HG03469 (cell line): ENCODE measurements at regions not wholly inside any gene's neighbourhood (a gene's known extent, or its start where the extent isn't known, plus 50 kb on each side); places are given as distances from the start of the nearest gene placed in this dataset.

Source experiments
- ATAC-seq: cut with Tn5 transposase; IDR thresholded peaks from one replicate; pipeline ENCODE4 v1.9.1; 2021; ENCODE audit warnings: mild to moderate bottlenecking, moderate library complexity, moderate number of reproducible peaks; ENCODE audit not compliant: unreplicated experiment

DNA sequence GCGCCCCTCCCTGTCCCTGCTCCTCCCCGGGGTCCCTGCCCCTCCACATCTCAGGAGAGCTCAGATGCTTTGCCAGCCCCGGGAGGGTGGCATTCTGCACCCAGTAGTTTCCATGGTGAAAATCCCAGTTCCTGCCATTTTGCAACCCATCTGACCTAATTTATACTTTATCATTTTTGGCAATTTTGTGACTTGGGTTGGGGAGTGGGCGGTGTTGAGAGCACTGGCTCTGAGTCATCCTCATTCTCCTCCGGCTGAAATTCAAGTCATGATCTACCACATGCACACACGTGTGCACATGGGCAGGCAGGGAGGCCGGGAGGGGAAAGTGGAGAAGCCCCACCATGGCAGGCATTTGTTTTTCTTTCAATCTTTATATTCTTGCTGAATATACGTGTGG lies 208.6 kb downstream of the URI1 start:
- ATAC-seq: no peak

DNA sequence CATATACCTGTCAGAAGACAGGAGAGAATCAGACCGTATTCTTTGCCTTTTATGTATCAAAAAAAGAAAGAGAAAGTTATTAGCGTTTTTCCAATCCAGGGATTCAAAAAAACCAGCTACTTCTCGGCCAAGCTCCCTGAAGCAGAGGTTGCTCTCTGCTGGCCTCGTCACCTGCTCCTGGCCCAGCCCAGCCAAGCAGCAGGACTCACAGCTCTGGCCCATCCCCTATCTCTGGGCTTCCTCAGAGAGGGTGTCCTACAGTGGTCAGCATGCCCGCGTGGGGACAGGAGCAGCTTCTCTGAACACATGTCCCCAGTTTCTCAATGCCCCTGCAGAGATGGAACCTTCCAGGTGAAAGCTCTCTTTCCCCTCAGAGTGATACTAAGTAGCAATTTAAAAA lies 209.0 kb downstream of the URI1 start:
- ATAC-seq: no peak

DNA sequence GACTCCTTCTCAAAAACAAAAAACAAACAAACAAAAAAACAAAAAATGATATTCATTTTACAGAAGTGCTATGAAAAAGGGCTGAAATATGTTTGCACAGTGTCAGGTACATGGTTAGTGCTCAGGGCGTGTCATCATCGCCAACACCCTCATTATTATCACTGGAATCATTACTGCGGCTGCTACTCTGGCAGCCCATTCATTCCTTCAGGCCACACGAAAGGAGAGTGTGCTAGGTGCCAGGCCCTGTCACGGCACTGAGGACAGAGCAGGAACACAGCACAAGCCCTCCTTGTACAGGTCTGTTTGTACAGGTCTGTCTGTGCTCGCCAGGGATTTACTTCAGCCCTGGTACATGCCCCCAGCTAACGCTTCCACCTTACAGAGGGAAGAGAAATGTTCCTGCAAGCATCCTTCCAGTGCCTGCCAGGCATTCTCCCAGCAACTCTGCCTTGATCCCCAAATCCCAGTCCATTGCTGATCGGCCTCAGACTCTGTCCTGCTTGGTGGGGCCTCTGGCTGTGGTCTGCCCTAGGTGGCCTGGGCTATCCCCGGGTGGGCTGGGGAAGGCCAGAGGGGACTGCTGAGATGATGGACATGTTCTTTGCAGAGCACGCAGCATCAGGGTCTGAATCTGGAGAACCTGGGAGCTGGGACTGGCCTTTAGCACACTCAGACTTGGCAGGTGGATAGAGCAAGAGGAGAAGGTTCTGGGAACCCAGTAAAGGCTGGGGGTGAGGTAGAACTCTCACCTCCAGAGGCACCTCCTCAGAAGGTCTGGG lies 210.7 kb downstream of the URI1 start:
- ATAC-seq: no peak

DNA sequence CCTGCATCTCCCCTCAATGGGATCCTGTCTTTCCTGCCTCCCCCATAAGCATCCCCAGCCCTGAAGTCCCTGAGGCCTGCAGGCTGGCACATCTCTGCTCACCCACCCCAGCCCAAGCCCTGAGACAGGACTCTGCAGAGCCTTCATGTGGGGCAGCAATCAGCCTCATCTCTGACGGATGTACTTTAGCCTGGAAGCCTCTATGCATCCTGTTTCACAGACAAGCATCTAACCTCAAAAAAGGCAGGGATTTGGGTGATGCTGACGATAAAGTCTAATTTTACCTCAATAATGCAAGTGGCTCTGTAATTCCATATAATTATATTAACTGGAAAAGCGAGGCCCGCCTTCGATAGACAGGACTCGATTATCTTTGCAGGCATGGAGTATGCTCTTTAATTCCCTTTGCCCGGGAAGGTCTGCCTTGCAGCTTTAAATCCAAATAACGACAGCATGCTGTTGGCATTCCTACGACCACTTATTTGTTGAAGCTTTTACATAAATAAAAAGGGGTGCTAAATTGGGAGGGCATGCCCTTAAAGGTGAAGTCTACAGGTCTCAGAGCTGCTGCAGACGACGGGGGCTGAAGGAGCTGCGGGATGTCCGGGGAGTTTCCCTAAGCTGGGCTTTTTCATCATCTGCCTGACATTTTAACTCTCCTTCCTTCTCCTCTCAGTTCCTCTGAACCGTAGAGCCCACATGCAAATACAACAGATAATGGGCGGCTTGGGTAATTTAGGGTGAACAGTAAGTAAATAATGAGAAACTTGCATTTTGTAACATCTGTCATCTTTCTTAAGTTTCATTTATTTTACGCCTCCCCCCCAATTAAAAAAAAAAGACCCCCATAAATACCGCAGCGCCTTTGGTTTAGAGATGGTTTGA lies 211.5 kb downstream of the URI1 start:
- ATAC-seq: peak; percentile 83

DNA sequence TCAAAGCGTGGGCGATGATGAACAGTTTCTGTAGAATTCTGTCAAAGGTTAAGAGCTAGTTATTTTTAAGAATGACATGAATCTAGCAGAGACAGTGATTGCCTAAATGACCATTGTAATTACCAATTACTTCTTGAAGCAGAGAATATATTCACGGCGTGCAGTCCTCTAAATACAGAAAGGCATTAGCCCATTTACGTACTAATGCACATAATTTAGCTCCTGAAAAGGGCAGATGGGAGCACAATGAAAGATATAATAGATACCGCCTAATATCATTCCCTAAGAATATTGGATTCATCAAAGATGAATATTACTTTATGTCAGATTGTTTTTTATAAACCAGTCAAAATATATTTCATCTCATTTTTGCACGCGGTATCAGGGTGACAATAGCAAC lies 212.4 kb downstream of the URI1 start:
- ATAC-seq: no peak

DNA sequence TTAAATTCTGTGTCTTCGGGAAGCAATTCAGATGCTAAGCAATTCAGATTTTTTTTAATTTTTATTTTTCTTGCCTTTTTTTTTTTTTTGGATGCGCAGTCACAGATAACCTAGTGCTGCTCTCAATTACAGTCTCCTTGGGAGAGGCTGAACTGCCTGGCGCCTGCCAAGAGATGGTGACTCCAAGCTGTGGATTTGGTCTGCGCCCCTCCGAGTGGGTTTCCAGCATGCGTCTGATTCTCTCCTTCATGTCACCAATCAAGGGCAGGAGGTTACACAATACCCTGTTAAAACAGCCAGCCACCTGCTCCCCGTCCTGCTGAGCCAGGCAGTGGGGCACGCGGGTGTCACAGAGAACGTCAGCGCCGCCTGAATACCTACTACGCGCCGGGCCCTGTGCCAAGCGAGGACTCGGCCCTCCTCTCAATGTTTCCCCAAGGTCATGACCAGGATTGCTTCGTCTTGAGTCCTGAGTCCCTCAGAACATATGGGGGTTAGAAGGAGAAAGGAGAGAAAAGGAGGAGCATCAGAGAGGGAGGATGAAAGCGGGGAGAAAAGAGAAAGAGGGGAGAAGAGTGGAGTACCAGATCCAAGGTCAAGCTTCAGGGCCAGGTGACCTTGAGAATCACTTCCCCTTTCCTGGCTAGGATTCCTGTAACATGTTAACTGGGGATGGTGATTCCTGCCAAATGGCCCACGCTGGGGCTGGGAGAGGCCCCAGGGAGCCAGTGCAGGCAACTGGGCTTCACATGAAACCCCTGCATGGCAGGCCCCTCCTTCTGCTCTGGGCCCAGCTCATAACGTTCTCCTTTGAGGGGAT lies 213.6 kb downstream of the URI1 start:
- no peak for ATAC-seq

DNA sequence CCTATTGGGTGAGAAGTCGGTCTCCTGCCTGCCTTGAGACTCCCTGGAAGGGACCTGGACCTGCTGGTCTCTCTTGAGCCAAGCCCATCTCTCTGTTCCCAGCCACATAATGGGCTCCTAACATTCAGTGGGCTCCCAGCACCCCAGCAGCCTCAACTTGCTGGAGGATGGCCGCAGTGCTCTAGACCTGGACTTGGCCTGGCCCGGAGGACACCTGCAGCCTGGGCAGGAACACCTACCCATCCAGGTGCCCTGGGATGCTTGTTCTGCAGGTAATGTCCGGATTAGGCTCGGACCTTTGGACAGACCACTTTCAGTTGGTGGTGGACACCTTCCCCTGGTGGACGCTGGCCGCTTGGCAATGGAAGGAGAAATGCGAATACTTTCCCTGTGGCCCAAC lies 214.6 kb downstream of the URI1 start:
- ATAC-seq: no peak

DNA sequence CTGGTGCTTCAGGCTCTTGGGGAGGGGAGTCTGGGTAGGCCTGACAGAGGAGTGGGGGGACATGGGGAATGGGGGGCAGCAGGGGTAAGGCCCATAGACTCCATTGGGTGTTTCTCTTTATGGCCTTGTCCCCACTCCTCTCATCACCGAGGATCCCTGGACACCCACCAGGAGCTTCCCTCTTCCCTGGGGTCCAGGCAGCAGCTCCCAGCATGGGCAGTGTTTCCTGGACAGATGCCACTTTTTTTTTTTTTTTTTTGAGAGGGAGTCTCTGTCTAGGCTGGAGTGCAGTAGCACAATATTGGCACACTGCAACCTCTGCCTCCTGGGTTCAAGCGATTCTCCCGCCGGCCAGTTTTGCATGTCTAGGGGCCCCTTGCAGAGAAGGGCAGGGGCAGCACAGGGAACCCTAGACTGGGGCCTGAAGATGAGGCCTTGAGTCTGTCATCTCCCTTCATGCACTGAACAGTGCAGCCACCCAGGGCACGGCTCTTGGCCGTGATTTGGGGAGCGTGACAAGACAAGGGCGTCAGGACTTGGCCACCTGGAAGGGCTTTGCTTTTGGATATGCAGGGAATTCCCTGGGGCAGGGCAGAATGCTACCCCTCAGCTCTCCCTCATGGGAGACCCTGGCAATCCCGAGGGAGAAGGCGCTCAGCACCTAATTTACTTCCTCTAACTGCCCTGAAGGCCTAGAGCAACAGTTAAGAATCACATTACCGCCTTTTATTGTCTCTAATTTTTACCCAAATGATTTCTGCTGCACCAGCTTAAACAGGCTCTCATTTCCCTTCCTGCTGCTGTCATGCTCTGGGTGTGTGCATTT lies 213.9 kb upstream of the ZNF536 start:
- ATAC-seq: no peak

DNA sequence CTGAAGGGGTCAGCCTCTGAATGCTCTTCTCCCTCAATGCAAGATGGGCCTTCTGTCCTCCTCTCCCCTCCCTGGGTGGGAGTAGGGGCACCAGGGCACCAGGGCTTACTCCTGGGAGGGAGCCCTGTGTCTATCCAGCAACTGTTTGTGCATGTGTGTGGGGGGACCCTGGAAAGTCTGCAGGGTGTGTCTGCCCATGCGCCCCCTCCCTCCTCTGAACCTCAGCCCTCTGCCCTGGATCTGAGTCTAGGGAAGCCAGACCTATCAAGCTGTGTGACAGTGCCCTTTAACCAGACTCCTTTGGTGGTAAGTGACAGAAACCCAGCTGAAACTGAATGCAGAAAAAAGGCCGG lies 213.3 kb upstream of the ZNF536 start:
- ATAC-seq: no peak

DNA sequence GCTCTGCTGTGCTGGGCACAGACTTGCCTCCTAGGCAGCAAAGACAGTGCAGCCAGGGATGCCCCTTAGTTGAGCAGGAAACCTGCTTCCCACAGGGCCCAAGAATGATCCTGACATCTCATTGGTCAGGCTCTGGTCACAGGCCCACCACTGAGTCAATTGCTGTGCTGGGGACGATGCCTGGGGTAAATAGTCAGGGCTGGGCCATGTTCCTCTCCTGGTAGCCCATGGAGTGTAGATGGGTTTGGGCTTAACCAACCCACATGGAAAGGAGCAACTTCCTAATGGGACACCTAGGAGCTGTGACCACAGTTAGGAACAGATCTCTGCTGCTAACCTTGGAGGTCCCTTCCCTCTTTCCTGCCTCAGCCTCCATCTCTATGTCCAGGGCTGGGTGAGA lies 212.5 kb upstream of the ZNF536 start:
- ATAC-seq: no peak

DNA sequence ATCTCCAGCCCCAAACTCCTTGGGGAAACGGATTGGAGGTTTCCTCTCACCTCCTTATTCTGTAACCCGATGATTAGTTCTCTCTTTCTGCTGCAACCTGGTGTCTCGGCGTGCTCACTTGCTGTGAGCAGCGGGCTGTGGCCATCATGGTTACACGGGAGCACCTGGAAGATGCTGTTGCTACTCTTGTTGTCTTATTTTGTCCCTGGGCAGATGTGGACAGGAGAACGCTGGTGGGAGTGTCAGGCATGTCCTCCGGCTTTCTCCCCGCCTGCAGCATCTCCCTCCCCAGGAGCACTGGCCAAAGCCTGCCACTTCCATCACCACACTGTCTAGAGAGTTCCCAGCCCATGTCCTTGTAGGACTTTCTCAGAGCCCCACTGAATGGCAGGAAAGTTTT lies 211.8 kb upstream of the ZNF536 start:
- ATAC-seq: no peak

DNA sequence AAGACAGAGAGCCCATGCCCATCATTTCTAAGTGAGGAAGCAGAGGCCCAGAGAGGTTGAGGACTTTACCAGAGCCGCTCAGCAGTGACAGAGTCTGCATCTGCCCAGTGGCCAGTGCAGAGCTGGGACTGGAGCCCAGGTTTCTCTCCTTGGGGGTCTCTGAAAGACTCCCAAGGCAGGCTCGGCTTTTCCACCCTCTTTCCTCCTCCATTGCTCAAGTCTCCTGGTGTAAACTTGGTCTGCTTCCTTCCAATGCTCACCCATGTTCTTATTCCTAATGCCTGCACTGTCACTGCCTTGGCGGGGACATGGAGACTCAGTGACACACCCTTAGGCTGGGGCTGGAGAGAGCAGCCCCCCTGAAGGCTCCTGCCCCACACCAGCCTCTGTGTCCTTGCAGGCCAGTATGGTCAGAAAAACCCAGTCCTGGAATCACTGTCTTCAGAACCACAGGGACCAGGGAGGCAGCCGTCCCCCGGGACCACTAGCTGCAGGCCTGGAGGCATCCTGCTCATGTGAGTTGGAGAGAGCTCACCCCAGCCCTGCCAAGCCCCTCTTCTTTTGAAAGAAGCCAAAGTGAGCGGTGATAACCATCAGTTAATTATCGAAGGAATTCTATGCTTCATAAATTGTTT lies 211.0 kb upstream of the ZNF536 start:
- no peak for ATAC-seq

DNA sequence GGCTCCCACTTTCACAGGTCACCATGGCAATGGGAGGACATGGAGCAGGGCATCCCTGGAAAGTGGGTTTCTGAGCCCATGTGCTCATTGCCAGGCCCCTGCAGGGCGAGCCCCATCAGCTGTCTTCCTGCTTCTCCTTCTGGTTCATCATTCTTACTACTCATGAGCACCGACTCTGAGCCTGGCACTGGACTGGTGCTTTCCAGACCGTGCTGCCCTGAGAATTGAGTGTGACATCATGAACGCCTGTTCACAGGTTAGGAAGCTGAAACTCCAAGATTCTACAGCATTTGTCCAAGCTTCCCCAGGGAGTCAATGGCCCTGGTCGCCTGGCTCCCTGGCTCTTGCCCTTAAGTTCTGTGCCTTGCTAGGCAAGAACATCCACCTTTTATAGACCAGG lies 210.4 kb upstream of the ZNF536 start:
- no peak for ATAC-seq

DNA sequence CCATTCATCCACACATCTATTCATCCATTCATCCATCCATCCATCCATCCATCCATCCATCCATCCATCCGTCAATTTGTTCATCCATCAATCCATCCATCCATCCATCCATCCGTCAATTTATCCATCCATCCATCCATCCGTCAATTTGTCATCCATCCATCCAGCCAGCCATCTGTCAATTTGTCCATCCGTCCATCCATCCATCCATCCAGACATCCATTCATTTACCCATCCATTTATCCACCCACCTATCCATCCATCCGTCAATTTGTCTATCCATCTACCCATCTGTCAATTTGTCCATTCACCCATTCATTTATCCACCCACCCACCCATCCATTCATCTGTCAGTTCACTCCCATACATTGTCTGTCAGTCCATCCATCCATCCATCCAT lies 209.5 kb upstream of the ZNF536 start:
- ATAC-seq: no peak

DNA sequence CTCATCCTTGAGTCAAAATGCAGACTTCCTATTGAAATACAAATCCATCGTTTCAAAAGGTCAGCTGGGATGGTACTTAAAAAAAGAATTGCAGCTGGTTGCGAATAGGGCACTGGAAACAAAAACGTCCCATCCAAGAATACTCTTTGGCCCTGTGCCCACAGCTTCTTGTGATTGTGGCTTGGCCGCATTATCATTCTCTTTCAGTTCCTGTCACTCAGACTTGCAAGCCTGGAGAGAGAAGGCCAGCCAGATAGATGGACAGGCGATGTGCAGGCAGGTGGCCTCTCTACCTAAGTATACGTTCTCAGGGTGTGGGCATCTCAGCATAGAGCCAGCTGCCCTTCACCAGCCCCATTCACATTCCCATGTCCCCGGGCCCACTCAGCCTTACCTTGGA lies 208.5 kb upstream of the ZNF536 start:
- no peak for ATAC-seq

DNA sequence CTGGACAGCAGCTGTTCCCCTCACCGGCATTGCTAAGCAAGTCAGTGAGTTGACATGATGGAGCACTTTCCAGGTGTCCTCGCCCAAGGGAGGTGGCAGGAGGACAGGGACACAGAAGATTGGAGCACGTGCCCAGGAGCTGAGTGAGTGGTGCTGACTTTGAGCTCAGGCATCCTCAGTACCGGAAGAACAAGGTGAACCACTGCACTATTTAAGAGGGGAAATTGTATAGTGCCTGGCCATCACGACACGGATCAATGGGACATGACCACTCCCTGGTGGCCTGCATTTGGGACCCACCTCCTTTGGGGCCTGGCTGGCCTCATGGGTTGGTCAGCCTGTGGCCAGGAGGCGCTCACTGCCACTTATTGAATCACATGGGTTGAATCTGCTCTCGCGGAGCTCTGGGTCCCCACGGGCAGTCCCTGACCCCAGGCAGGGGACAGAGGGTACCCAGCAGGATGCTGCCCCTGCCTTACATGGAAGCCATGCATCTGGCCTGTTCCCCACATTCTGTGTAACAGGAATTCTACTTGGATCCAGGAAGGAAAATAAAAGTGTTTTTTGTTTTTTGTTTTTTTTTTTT lies 206.9 kb upstream of the ZNF536 start:
- no peak for ATAC-seq

DNA sequence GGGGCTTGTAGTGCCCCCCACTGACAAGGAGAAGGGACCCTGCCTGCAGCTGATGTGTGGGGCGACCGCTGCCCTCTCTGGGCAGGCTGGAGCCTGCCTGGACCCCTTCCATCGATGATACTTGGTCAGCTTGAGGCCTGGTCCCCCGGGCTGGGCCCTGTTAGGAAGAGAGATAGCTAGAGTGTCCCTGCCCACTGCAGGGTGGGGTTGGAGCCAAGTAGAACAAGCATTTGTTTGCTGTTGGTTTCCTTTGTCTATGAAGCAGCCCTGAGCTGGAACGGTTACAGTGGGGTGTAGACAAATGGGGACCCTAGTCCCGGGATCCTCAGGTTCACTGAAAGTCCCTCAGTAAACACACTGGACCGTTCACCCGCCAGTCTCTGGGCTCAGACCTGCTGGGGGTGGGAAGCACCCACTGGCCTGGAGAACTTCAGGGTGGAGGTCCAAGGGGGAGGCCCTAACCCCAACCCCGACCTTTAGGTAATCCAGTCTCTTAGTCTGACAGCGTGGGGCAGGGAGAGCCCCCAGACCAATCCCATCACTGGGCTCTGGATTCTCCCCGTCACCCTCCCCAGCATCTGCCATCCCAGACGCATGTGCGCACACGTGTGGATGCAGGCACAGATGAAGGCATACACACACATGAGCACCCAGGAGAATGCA lies 204.8 kb upstream of the ZNF536 start:
- ATAC-seq: no peak

DNA sequence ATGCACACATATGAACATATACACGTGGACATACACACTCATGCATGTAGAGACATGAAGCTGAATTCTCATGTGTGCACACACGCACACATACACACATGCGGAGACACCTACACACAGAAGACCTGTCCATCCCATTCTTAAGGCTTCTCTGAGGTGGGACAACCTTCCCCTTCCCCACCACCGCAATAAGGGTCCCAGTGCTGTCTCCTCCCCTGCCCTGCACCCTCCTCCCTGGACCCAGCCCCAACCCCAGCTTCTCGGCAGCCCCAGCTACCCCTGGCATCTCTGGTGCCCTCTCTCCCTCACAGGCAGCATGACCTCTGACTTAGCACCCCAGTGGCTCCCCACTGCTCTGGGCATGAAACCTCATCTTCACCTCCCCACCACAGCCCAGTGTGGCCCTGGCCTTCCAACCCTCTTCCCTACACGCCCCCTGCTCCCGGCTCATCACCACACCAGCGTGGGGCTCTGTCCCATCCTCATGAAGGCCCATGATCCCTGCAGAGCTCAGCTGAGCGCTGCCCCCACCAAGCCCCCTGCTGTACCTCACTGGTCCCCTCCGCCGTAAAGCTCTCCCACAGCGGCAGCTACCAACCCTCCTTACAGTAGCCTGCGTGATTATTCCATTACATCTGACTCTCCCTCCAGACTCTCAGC lies 204.1 kb upstream of the ZNF536 start:
- no peak for ATAC-seq

DNA sequence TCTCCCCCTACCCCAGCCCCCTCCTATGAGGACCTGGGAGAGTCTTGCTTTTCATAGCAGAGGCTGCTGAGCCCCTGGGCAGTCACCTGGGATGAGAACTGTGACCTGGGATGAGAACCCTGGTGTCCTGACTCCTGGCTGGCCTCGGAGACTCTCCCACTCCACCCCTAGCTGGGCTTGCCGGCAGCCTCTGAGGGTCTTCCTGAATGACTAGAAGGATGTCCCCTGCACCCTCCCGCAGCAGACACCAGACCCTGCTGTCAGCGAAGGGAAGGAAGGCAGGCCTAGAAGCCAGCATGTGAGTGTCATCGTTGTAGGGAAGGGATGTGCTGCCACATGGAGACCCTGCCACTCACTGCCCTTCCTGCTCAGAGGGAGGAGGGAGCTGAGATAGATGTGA lies 203.4 kb upstream of the ZNF536 start:
- no peak for ATAC-seq
